HCT116 (cell line): ENCODE measurements at regions not wholly inside any gene's neighbourhood (a gene's known extent, or its start where the extent isn't known, plus 50 kb on each side); places are given as distances from the start of the nearest gene placed in this dataset.

Source experiments
- ATAC-seq: fragments of 200-7000 bp; cut with Tn5 transposase; 2 replicates; pipeline ENCODE4 v1.9.1; 2020; ENCODE audit warnings: mild to moderate bottlenecking, moderate library complexity
- BruUV-seq: library from RNA; stranded (reverse); fragments of 400-500 nt; replicated peaks from 2 replicates; lab custom pipeline; 2021; lab: Mats Ljungman, UMichigan
- CTCF ChIA-PET: fragments of 300-600 bp; sonication (Branson Sonifier 250); formaldehyde crosslinking; loops from one replicate; lab custom pipeline; 2021; ENCODE audit warnings: antibody characterized with exemption; lab: Charles Lee
- POLR2A ChIA-PET: fragments of 300-600, 350-600 bp; sonication (Branson Sonifier 250); formaldehyde crosslinking; loops from one replicate; lab custom pipeline; 2021; ENCODE audit warnings: antibody characterized with exemption; lab: Charles Lee
- RAD21 ChIA-PET, 2 experiments: fragments of 300-600 bp; sonication (Branson Sonifier 250); formaldehyde crosslinking; loops; one replicate each; lab custom pipeline; 2023; ENCODE audit warnings: low total read pairs in 2 of 2; ENCODE audit not compliant: uncharacterized antibody in 2 of 2, unreplicated experiment in 2 of 2, low non-redundant PET in 1 of 2; lab: Charles Lee
- DNase-seq: peaks from one replicate; pipeline ENCODE4 v3.0.0-alpha.2; 2010; ENCODE audit warnings: low read depth, low spot score
- H2AFZ ChIP-seq: fragments of 200-600 bp; shearing (Covaris generic), sonication (generic); 2 replicates; pipeline ENCODE4 v1.6.1; 2017; ENCODE audit warnings: low read depth, mixed run types, mixed read lengths, antibody characterized with exemption, low read length; ENCODE audit not compliant: poor library complexity, severe bottlenecking
- H3K27ac ChIP-seq: 2 replicates; pipeline ENCODE4 v1.5.1; 2012; ENCODE audit warnings: low read depth, low read length
- H3K27me3 ChIP-seq: fragments of 200-600 bp; sonication (generic); 2 replicates; pipeline ENCODE4 v1.6.1; 2016; ENCODE audit warnings: mixed run types, low read length, mixed read lengths; ENCODE audit not compliant: insufficient read depth
- H3K36me3 ChIP-seq, 2 experiments: fragments of 200-500 bp in 1 of 2; fragments of 200-600 bp in 1 of 2; sonication (Bioruptor generic) in 1 of 2; sonication (generic) in 1 of 2; 2 replicates each; pipeline versions ENCODE4 v1.5.1 to v1.6.1; 2014 to 2016; ENCODE audit warnings: low read length in 2 of 2, inconsistent platforms in 1 of 2, mixed read lengths in 1 of 2, mixed run types in 1 of 2; ENCODE audit not compliant: insufficient read depth in 2 of 2, control insufficient read depth in 1 of 2
- H3K4me1 ChIP-seq, 2 experiments: fragments of 200-600 bp in 1 of 2; sonication (generic) in 1 of 2; 2 replicates each; pipeline versions ENCODE4 v1.5.1 to v1.6.1; 2012 to 2017; ENCODE audit warnings: low read length in 2 of 2, inconsistent platforms in 1 of 2, mild to moderate bottlenecking in 1 of 2, mixed read lengths in 1 of 2, mixed run types in 1 of 2, moderate library complexity in 1 of 2; ENCODE audit not compliant: insufficient read depth in 2 of 2, control insufficient read depth in 1 of 2
- H3K4me2 ChIP-seq: fragments of 200-600 bp; sonication (generic); 2 replicates; pipeline ENCODE4 v1.6.1; 2017; ENCODE audit warnings: mixed run types, low read length, mixed read lengths
- H3K4me3 ChIP-seq, 2 experiments: fragments of 200-600 bp in 1 of 2; sonication (generic) in 1 of 2; replicated peaks in 1 of 2; 2 replicates each; pipeline ENCODE4 v1.5.1; 2011 to 2016; ENCODE audit warnings: low read length in 2 of 2, control low read depth in 1 of 2, low read depth in 1 of 2, mild to moderate bottlenecking in 1 of 2, mixed read lengths in 1 of 2, mixed run types in 1 of 2
- H3K79me2 ChIP-seq: fragments of 200-600 bp; sonication (generic); 2 replicates; pipeline ENCODE4 v1.6.1; 2017; ENCODE audit warnings: mild to moderate bottlenecking, mixed run types, low read length, moderate library complexity, mixed read lengths; ENCODE audit not compliant: insufficient read depth
- H3K9ac ChIP-seq: fragments of 200-600 bp; sonication (generic); 2 replicates; pipeline ENCODE4 v1.6.1; 2016; ENCODE audit warnings: low read length, mixed read lengths
- H3K9me2 ChIP-seq: fragments of 200-600 bp; sonication (generic), shearing (Covaris generic); 2 replicates; pipeline ENCODE4 v1.6.1; 2017; ENCODE audit warnings: mixed run types, mild to moderate bottlenecking, moderate library complexity; ENCODE audit not compliant: insufficient read depth
- H3K9me3 ChIP-seq, 2 experiments: fragments of 200-500 bp in 1 of 2; fragments of 200-600 bp in 1 of 2; sonication (Bioruptor generic) in 1 of 2; sonication (generic) in 1 of 2; 2 replicates each; pipeline ENCODE4 v1.6.1; 2014 to 2017; ENCODE audit warnings: low read length in 2 of 2, mixed read lengths in 2 of 2, inconsistent platforms in 1 of 2, low read depth in 1 of 2, mild to moderate bottlenecking in 1 of 2, mixed run types in 1 of 2, moderate library complexity in 1 of 2; ENCODE audit not compliant: control insufficient read depth in 1 of 2, insufficient read depth in 1 of 2
- H4K20me1 ChIP-seq: fragments of 200-600 bp; sonication (generic), shearing (Covaris generic); 2 replicates; pipeline ENCODE4 v1.6.1; 2017; ENCODE audit warnings: mixed run types, mild to moderate bottlenecking, moderate library complexity; ENCODE audit not compliant: insufficient read depth
- ATF3 ChIP-seq: IDR thresholded peaks from 2 replicates; pipeline ENCODE4 v1.6.1; 2012
- CBX3 ChIP-seq: IDR thresholded peaks from 2 replicates; pipeline ENCODE4 v1.6.1; 2012; ENCODE audit warnings: low read depth
- CEBPB ChIP-seq: IDR thresholded peaks from 2 replicates; pipeline ENCODE4 v1.6.1; 2012; ENCODE audit warnings: low read depth
- CTCF ChIP-seq, 3 experiments: fragments of 200-600 bp in 1 of 3; sonication (generic) in 1 of 3; IDR thresholded peaks in 2 of 3; conservative IDR thresholded peaks in 1 of 3; 2 replicates each; pipeline ENCODE4 v1.5.1; 2012 to 2017; ENCODE audit warnings: low read depth in 2 of 3, low read length in 2 of 3, antibody characterized with exemption in 1 of 3, borderline replicate concordance in 1 of 3, control low read depth in 1 of 3, mild to moderate bottlenecking in 1 of 3, mixed read lengths in 1 of 3, mixed run types in 1 of 3, moderate library complexity in 1 of 3; ENCODE audit not compliant: insufficient read depth in 1 of 3
- EGR1 ChIP-seq: IDR thresholded peaks from 2 replicates; pipeline ENCODE4 v1.6.1; 2012; ENCODE audit warnings: low read depth
- EZH2 ChIP-seq: fragments of 200-600 bp; sonication (generic); IDR thresholded peaks from 2 replicates; pipeline ENCODE4 v1.6.1; 2017; ENCODE audit warnings: antibody characterized with exemption, mixed run types
- EZH2phosphoT487 ChIP-seq: fragments of 200-600 bp; IDR thresholded peaks from 2 replicates; pipeline ENCODE4 v1.6.1; 2018; ENCODE audit warnings: antibody characterized with exemption, borderline replicate concordance
- MAX ChIP-seq: IDR thresholded peaks from 2 replicates; pipeline ENCODE4 v1.6.1; 2012
- POLR2A ChIP-seq: IDR thresholded peaks from 2 replicates; pipeline ENCODE4 v1.7.0; 2011; ENCODE audit warnings: borderline replicate concordance; ENCODE audit not compliant: insufficient read depth, insufficient read length; ENCODE audit errors: extremely low read depth
- POLR2AphosphoS5 ChIP-seq: IDR thresholded peaks from 2 replicates; pipeline ENCODE4 v1.6.1; 2011; ENCODE audit warnings: mild to moderate bottlenecking, low read depth, low read length, moderate library complexity
- RAD21 ChIP-seq: IDR thresholded peaks from 2 replicates; pipeline ENCODE4 v1.6.1; 2012; ENCODE audit warnings: low read depth, mild to moderate bottlenecking
- REST ChIP-seq: IDR thresholded peaks from 2 replicates; pipeline ENCODE4 v1.6.1; 2012; ENCODE audit warnings: low read depth
- SIN3A ChIP-seq: IDR thresholded peaks from 2 replicates; pipeline ENCODE4 v1.6.1; 2012; ENCODE audit warnings: low read depth
- TCF7L2 ChIP-seq: IDR thresholded peaks from 2 replicates; pipeline ENCODE4 v1.7.0; 2011; ENCODE audit warnings: borderline replicate concordance, inconsistent platforms; ENCODE audit not compliant: insufficient read depth, insufficient read length; ENCODE audit errors: extremely low read depth
- YY1 ChIP-seq: IDR thresholded peaks from 2 replicates; pipeline ENCODE4 v1.6.1; 2011; ENCODE audit warnings: low read length, low read depth, moderate library complexity, mild to moderate bottlenecking; ENCODE audit not compliant: insufficient replicate concordance; ENCODE audit errors: extremely low read depth
- ZBTB33 ChIP-seq: IDR thresholded peaks from 2 replicates; pipeline ENCODE4 v1.6.1; 2011; ENCODE audit warnings: mild to moderate bottlenecking, low read length, moderate library complexity; ENCODE audit not compliant: insufficient replicate concordance; ENCODE audit errors: extremely low read depth
- ZFX ChIP-seq: fragments of 450-650 bp; IDR thresholded peaks from 2 replicates; pipeline ENCODE4 v1.6.1; 2017
- ZNF274 ChIP-seq: fragments of 200-500 bp; sonication (Bioruptor generic); IDR thresholded peaks from 2 replicates; pipeline ENCODE4 v1.6.1; 2014; ENCODE audit warnings: mild to moderate bottlenecking, low read depth, low read length, inconsistent platforms
- intact Hi-C: fragments of 100-400 bp; cut with micrococcal nuclease; formaldehyde crosslinking; loops from 2 replicates; pipeline ENCODE4 v1.10.0; 2022

GRCh38 chr22:26952004-26952403 is 294.6 kb downstream of the MIAT start:
- no peak for ATAC-seq
- POLR2A ChIA-PET = no interaction called here
- H3K9ac ChIP-seq = no peak overlapping the region
- CTCF ChIA-PET = no interaction called here
- H2AFZ ChIP-seq = no peak overlapping the region
- H3K4me2 ChIP-seq = no peak overlapping the region
- H3K36me3 ChIP-seq = no peaks in the 10 kb centered on the region
- DNase-seq = no peak
- H3K4me1 ChIP-seq = no peaks in the 10 kb centered on the region
- RAD21 ChIA-PET = no interaction called here
- no peaks in the 10 kb centered on the region for H3K79me2 ChIP-seq
- no peak overlapping the region for H3K27ac ChIP-seq
- no peaks in the 10 kb centered on the region for H4K20me1 ChIP-seq
- no peak for TF ChIP-seq SIN3A
- no peak for TF ChIP-seq CTCF (IDR thresholded peaks at IDR 0.05 in 2 of 3, conservative IDR thresholded peaks at IDR 0.05 in 1 of 3; ENCODE audit: borderline replicate concordance in 1 of 3, insufficient read depth in 1 of 3, low read depth in 2 of 3, low read length in 2 of 3)
- no peak for TF ChIP-seq POLR2A
- no peak for TF ChIP-seq CBX3
- no peak for TF ChIP-seq EZH2
- no peak for TF ChIP-seq RAD21
- no peak for TF ChIP-seq CEBPB
- TF ChIP-seq MAX = no peak
- TF ChIP-seq TCF7L2 = no peak
- TF ChIP-seq ZNF274 = no peak
- TF ChIP-seq ZBTB33 = no peak
- TF ChIP-seq ATF3 = no peak
- TF ChIP-seq REST = no peak
- TF ChIP-seq EGR1 = no peak
- TF ChIP-seq POLR2AphosphoS5 = no peak
- no peak for TF ChIP-seq YY1
- TF ChIP-seq EZH2phosphoT487 = no peak
- no peak for TF ChIP-seq ZFX
- TF ChIP-seq, all 23 proteins: peak for 0
- peaks cover 50% of the 10 kb centered on the region for H3K27me3 ChIP-seq
- H3K4me3 ChIP-seq = no peak overlapping the region
- H3K9me2 ChIP-seq = no peaks in the 10 kb centered on the region
- intact Hi-C loops = no loop called here
- no TSS peak for BruUV-seq
- no peaks in the 10 kb centered on the region for H3K9me3 ChIP-seq
